OCI-LY1 (cell line): ENCODE measurements at regions not wholly inside any gene's neighbourhood (a gene's known extent, or its start where the extent isn't known, plus 50 kb on each side); places are given as distances from the start of the nearest gene placed in this dataset.

Source experiments
- CTCF ChIP-seq: fragments of 200-600 bp; sonication (generic), shearing (Covaris generic); IDR thresholded peaks from 2 replicates; pipeline ENCODE4 v1.5.1; 2017; ENCODE audit warnings: mild to moderate bottlenecking, antibody characterized with exemption, low read length, moderate library complexity, mixed read lengths
- EZH2 ChIP-seq: fragments of 200-600 bp; sonication (generic), shearing (Covaris generic); IDR thresholded peaks from 2 replicates; pipeline ENCODE4 v1.8.0; 2017; ENCODE audit warnings: borderline replicate concordance, mixed run types, mild to moderate bottlenecking, antibody characterized with exemption, low read length, moderate library complexity, mixed read lengths

- no peak for TF ChIP-seq CTCF
- no peak for TF ChIP-seq EZH2
Observed at GRCh38 chr13:24016046-24016445, 118.7 kb upstream of the C1QTNF9B start.
